NAMALWA (cell line): ENCODE measurements at regions not wholly inside any gene's neighbourhood (a gene's known extent, or its start where the extent isn't known, plus 50 kb on each side); places are given as distances from the start of the nearest gene placed in this dataset.
A peak's percentile ranks its signal among the peaks of the same experiment; 100 is the strongest.

ENCODE experiments used
- DNase-seq: peaks from one replicate; pipeline ENCODE4 v3.0.0-alpha.2; 2015; ENCODE audit warnings: low spot score

GRCh38 chr5:33148076-33148513 is 292.7 kb upstream of the TARS1 start:
- DNase-seq = no peak

- no peak for DNase-seq
These were observed 287.4 kb upstream of the TARS1 start for GRCh38 chr5:33153372-33153771.

- no peak for DNase-seq
These were observed 286.9 kb upstream of the TARS1 start for GRCh38 chr5:33153831-33154230.

- no peak for DNase-seq
These were observed 279.9 kb upstream of the TARS1 start for GRCh38 chr5:33160871-33161270.

- DNase-seq = no peak
These were observed 279.3 kb upstream of the TARS1 start for GRCh38 chr5:33161421-33161820.

GRCh38 chr5:33162057-33162456 is 278.7 kb upstream of the TARS1 start:
- DNase-seq = no peak

GRCh38 chr5:33166522-33166921 is 274.2 kb upstream of the TARS1 start:
- DNase-seq = peak; percentile 10

GRCh38 chr5:33166948-33167347 is 273.8 kb upstream of the TARS1 start:
- DNase-seq = no peak

GRCh38 chr5:33167541-33167940 is 273.2 kb upstream of the TARS1 start:
- DNase-seq = no peak

GRCh38 chr5:33170411-33170810 is 270.4 kb upstream of the TARS1 start:
- no peak for DNase-seq

GRCh38 chr5:33174383-33174782 is 266.4 kb upstream of the TARS1 start:
- DNase-seq = no peak

- no peak for DNase-seq
These were observed 261.5 kb upstream of the TARS1 start for GRCh38 chr5:33179301-33179700.

- DNase-seq = peak; percentile 11
These were observed 259.9 kb upstream of the TARS1 start for GRCh38 chr5:33180900-33181299.

GRCh38 chr5:33182986-33183385 is 257.8 kb upstream of the TARS1 start:
- no peak for DNase-seq

- no peak for DNase-seq
These were observed 256.4 kb upstream of the TARS1 start for GRCh38 chr5:33184367-33184766.

- no peak for DNase-seq
These were observed 252.7 kb upstream of the TARS1 start for GRCh38 chr5:33188089-33188488.

- no peak for DNase-seq
These were observed 245.9 kb upstream of the TARS1 start for GRCh38 chr5:33194914-33195313.

GRCh38 chr5:33195431-33196165 is 245.2 kb upstream of the TARS1 start:
- DNase-seq = no peak

GRCh38 chr5:33198836-33199235 is 241.9 kb upstream of the TARS1 start:
- no peak for DNase-seq

- no peak for DNase-seq
These were observed 236.8 kb upstream of the TARS1 start for GRCh38 chr5:33203931-33204330.

GRCh38 chr5:33205079-33205478 is 235.7 kb upstream of the TARS1 start:
- no peak for DNase-seq

- DNase-seq = no peak
These were observed 234.9 kb upstream of the TARS1 start for GRCh38 chr5:33205727-33206410.

- DNase-seq = no peak
These were observed 233.7 kb upstream of the TARS1 start for GRCh38 chr5:33206962-33207506.
